ENCODE measurements at regions not wholly inside any gene's neighbourhood (a gene's known extent, or its start where the extent isn't known, plus 50 kb on each side); places are given as distances from the start of the nearest gene placed in this dataset.

GRCh38 chr11:111069066-111069465 lies 176.5 kb upstream of the POU2AF2 start:
- no peak for ATAC-seq
- peaks cover 0 to 2% of the 10 kb centered on the region in 2 donors for H3K27me3 ChIP-seq
- H3K9me3 ChIP-seq = peaks cover 0 to 8% (median 0%) of the 10 kb centered on the region in 4 donors
- no peak for TF ChIP-seq POLR2A (IDR thresholded peaks at IDR 0.05)
- no peak for TF ChIP-seq CTCF (IDR thresholded peaks at IDR 0.05)
- no peak overlapping the region for H3K4me3 ChIP-seq
- WGBS (ENCODE audit: insufficient coverage, low coverage, low lambda C conversion rate, missing lambda C conversion rate) = 18% methylated on average over 1 of the region's 1 CpG
- H3K27ac ChIP-seq = no peak overlapping the region
- no peaks in the 10 kb centered on the region for H3K36me3 ChIP-seq
- DNase-seq = no peak
- H3K4me1 ChIP-seq = no peaks in the 10 kb centered on the region
- intact Hi-C loops (cut with DNase I) = no loop called here

GRCh38 chr11:111067994-111068393 lies 177.5 kb upstream of the POU2AF2 start:
- TF ChIP-seq POLR2A (IDR thresholded peaks at IDR 0.05) = no peak
- no peak for TF ChIP-seq CTCF (IDR thresholded peaks at IDR 0.05)
- intact Hi-C loops (cut with DNase I) = no loop called here
- Histone ChIP-seq H3K4me1 (no peaks in the 10 kb centered on the region), H3K27me3 (peaks cover 0 to 2% of the 10 kb centered on the region in 2 donors), H3K36me3 (no peaks in the 10 kb centered on the region), H3K27ac (no peak overlapping the region), H3K4me3 (no peak overlapping the region), H3K9me3 (peaks cover 0 to 8% (median 0%) of the 10 kb centered on the region in 4 donors)
- 68% methylated on average over 1 of the region's 1 CpG for WGBS (ENCODE audit: insufficient coverage, low coverage, low lambda C conversion rate, missing lambda C conversion rate)
- ATAC-seq (no peak), DNase-seq (no peak)

GRCh38 chr11:111066846-111067245 lies 178.7 kb upstream of the POU2AF2 start:
- no peak for TF ChIP-seq POLR2A (IDR thresholded peaks at IDR 0.05)
- no peak for TF ChIP-seq CTCF (IDR thresholded peaks at IDR 0.05)
- Histone ChIP-seq H3K4me3 (no peak overlapping the region), H3K4me1 (no peaks in the 10 kb centered on the region), H3K27me3 (peaks cover 0 to 2% of the 10 kb centered on the region in 2 donors), H3K27ac (no peak overlapping the region), H3K9me3 (peaks cover 0 to 8% (median 0%) of the 10 kb centered on the region in 4 donors), H3K36me3 (no peaks in the 10 kb centered on the region)
- 48% methylated on average over 2 of the region's 2 CpGs for WGBS (ENCODE audit: insufficient coverage, low coverage, low lambda C conversion rate, missing lambda C conversion rate)
- intact Hi-C loops (cut with DNase I) = no loop called here
- ATAC-seq = no peak
- DNase-seq = no peak

GRCh38 chr11:111063726-111064517 lies 181.6 kb upstream of the POU2AF2 start:
- DNase-seq = no peak
- Histone ChIP-seq H3K9me3 (peaks cover 0 to 8% (median 0%) of the 10 kb centered on the region in 4 donors), H3K27ac (no peak overlapping the region), H3K27me3 (peaks cover 0 to 2% of the 10 kb centered on the region in 2 donors), H3K4me3 (no peak overlapping the region), H3K36me3 (no peaks in the 10 kb centered on the region), H3K4me1 (no peaks in the 10 kb centered on the region)
- 48% methylated on average over 5 of the region's 6 CpGs for WGBS (ENCODE audit: insufficient coverage, low coverage, low lambda C conversion rate, missing lambda C conversion rate)
- TF ChIP-seq CTCF (IDR thresholded peaks at IDR 0.05) (no peak), POLR2A (IDR thresholded peaks at IDR 0.05) (no peak)
- intact Hi-C loops (cut with DNase I) = no loop called here
- ATAC-seq = no peak
